Stimulated activated CD4-positive, alpha-beta T cell treated with anti-CD3 and anti-CD28 coated beads, Interleukin-15, amount 100 ng/mL, for 48 hours (primary cell): ENCODE measurements at regions not wholly inside any gene's neighbourhood (a gene's known extent, or its start where the extent isn't known, plus 50 kb on each side); places are given as distances from the start of the nearest gene placed in this dataset.
"Not testable (repeated sequence)": the region's sequence is repeated elsewhere in the genome, so short reads cannot be mapped to it uniquely, and the experiment has no call there.

ENCODE experiments used
- DNase-seq, 2 donors: peaks; one replicate each; pipeline ENCODE4 v3.0.0-alpha.2; 2020; ENCODE audit warnings: low read depth in 2 of 2

DNA sequence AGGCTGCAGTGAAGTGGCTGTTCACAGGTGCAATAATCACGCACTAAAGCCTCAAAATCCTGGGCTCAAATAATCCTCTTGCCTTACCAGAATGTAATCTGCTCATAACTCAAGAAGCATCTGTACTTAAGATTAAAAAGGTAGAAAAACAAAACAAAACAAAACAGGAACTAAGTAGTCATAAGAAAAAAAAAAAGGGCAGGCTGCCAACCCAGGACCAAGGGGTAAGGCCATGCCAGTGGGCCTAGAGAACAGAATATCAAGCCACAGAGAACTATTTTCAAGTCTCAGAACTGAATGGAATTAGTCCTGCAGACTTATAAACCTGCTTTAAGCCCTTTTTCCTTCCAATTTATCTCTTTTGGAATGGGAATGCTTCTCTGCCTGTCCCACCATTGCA lies 64.8 kb upstream of the TBC1D3K start:
- DNase-seq, result no peak

GRCh38 chr17:37858391-37858790 lies 65.8 kb upstream of the TBC1D3K start:
- DNase-seq, result not testable (repeated sequence)

DNA sequence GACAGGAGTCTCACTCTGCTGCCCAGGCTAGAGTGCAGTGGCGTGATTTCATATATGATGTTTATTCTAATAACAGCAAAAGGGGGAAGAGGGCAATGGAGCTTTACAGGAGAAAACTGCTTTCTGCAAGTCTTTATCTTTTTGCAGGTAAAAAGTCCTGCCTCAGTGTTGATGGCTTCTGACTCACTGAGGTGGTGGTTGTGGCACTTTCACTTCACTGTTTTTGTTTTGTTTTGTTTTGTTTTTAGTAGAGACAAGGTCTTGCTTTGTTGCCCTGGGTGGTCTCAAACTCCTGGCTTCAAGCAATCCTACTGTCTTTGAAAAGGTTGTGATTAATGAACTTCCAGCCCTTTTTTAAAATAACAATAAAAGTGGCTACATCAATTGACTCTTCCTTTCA lies 68.0 kb upstream of the TBC1D3K start:
- no peak for DNase-seq

GRCh38 chr17:37849617-37849972 lies 74.6 kb upstream of the TBC1D3K start:
- no peak for DNase-seq

DNA sequence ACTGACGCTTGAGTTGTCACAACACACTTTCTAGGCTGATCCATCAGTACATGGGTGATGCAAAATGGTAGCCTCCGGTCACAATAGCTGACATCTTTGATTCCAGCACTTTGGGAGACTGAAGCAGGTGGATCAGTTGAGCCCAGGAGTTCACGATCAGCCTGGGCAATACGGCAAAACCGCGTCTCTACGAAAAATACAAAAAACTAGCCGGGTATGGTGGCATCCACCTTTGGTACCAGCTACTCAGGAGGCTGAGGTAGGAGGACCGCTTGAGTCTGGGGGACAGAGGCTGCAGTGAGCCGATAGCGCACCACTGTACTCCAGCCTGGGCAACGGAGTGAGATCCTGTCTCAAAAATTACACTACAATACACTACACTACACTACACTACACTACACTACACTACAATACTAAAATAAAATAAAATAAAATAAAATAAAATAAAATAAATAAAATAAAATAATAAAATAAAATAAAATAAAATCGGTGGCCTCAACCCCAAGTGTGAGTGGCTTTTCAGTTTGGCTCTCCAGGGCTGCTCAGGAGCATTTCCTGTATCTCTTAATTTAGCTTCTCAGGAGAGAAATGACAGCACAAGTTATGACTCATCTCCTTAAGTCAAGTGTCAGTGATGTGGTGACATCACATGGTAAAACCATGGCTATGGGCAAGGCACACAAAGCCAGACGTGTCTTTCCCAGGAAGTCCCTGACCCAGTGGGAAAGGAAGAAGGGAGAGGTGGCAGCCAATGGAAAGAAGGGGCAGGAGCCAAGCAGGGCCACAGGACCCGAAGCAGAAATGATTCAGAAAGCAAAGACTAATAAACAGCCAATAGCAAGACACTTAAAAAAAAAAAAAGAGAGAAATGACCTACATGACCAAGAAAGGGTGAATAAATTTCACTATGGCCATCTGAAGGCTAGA lies 75.3 kb upstream of the TBC1D3K start:
- peak in 1 of 2 donors; percentile 4 for DNase-seq

DNA sequence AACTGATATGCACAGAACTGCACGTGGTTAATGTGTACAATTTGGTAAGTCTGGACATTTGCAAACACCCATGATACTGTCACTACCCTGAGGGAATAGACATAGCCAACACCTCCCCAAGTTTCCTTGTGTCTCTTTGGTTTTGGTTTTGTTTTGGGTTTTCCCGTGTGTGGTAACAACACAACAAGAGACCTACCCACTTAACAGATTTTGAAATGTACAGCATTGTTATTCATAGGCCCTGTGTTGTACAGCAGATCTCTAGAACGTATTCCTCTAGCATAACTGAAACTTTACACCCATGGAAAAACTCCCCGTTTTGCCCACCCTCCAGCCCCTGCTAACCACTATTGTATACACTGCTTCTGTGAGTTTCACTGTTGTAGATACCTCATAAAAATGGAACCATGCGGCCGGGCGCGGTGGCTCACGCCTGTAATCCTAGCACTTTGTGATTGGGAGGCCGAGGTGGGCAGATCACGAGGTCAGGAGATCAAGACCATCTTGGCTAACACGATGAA lies 76.3 kb upstream of the TBC1D3K start:
- no peak for DNase-seq

GRCh38 chr17:37847102-37847501 lies 77.1 kb upstream of the TBC1D3K start:
- DNase-seq, result no peak

DNA sequence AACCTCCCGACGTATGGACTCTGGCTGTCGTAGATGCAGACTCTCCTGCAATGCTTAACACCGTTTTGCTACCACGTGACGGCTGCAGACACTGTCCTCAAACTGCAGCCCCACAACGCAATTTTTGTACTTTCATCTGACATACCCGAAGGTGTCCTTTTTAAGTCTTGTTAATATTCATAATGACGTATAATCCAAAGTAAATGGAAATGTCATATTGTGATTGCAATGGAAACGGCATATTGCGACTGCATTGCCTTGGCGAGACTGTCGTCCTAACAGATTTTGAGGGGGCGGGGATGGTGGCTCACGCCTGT lies 79.3 kb upstream of the TBC1D3K start:
- DNase-seq, result no peak

- DNase-seq, result peak; percentile 33 to 46
Observed at GRCh38 chr17:37844158-37844976, 79.8 kb upstream of the TBC1D3K start.

DNA sequence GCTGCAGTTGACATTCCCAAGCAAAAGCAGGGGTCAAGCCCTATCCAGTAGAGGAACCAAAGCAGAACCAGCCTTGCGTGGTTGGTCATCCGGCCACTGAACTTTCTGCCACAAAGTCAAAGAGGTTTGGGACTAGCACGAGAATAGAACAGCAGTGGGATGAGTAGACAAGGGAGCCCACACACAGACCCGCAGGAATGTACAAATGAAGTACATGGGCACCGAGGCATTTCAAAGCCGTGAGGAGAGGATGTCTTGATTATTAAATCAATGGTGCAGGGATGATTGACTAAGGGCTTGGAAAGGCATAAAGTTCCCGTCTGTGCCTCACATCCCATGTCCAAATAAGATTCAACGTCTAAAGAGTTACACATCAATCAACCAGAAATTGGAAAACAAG lies 81.8 kb upstream of the TBC1D3K start:
- no peak for DNase-seq

- no peak for DNase-seq
Observed at GRCh38 chr17:37841232-37841631, 83.0 kb upstream of the TBC1D3K start.

GRCh38 chr17:37840576-37840975 lies 83.6 kb upstream of the TBC1D3K start:
- no peak for DNase-seq

DNA sequence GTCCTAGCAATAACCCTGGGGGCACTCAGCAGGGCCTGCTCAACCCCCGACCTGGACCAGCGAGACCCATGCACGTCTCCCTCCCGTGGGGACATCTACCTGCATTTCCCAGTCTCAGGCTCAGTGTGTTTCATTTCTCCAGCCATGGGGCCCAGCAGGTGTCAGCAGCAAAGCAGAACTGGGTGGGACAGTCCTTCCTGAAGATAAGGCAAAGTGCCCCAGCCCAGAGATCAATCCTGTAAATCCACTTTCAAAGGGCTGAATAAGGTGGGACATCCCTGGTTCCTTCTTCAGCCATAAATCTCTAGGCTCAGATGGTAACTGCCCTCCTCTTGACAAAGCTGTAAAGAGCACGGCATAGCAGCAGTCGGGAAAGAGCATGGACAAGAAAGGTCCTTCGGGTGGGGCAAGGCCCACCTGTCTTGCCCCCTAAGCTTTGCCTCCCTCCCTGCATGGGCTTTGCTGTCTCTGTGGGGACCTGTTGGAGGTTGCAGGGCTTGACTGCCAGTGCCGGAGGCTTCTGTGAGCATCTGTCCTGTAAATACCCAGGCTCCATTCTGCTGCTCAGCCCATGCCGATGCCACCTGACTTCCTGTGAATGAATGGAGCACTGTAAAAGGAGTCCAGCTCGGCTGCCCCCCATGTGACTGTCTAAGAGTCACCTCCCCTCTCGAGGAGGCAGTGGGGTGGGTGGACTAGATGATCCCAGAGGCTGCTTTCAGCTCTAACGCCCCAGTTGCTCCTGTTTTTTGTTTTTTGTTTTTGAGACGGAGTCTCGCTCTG lies 84.8 kb upstream of the TBC1D3K start:
- no peak for DNase-seq

DNA sequence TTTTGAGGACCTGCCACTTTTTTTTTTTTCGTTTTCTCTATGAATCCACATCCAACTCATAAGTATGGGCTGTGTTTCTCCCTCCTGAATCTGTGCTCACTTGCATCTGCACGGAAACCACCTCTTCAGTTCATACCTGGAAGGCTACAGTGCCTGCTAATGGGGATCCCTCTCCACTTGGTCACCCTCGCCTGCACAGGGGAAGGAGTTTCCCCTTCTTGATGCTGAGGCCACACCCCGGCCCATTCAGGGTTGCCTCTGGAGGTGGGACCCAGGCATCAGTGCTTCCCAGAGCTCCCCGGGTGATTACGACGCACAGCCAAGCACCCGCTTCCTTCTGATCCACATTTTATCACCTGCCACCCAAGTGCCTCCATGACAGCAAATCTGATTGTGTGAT lies 85.9 kb upstream of the TBC1D3K start:
- no peak for DNase-seq

DNA sequence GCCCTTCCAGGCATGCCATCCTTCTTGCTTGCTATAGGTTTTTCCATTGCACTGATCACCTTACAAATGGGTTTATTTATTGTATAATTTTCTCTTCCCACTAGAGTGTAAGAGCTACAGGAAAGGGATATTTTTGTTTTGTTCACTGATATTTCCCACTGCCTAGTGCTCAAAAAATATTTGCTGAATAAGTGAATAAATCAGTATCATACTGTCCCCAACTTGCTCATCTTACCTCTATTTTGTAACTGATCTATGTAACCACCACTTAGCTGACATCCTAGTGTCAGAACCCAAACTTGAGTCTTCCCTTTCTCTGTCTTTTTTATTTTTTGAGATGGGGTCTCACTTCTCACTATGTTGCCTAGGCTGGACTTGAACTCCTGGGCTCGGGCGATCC lies 87.6 kb upstream of the TBC1D3K start:
- no peak for DNase-seq

- DNase-seq, result no peak
Observed at GRCh38 chr17:37834168-37834567, 89.3 kb upstream of the HNF1B start.

GRCh38 chr17:37833237-37833859 lies 88.5 kb upstream of the HNF1B start:
- peak in 1 of 2 donors; percentile 16 for DNase-seq

- no peak for DNase-seq
Observed at GRCh38 chr17:37831986-37832385, 87.1 kb upstream of the HNF1B start.

DNA sequence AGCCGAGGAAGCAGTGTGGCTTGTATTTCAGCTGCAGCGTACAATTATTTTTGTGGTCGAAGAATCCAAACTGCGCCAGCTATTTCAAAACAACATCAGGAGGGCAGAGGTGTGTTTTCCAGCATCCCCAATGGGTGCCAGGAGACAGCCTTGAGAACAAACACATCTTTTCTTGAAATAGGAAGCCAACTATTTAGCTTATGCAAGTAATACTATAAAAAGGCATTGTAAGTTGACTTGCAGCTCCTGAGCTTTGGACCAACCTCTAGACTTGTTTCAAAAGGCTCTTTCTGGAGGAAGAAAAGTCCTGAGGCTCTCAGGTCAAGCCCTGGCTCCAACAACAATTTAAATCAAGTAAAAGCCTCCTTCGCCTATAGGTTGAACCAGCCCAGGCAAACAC lies 86.6 kb upstream of the HNF1B start:
- DNase-seq, result no peak

DNA sequence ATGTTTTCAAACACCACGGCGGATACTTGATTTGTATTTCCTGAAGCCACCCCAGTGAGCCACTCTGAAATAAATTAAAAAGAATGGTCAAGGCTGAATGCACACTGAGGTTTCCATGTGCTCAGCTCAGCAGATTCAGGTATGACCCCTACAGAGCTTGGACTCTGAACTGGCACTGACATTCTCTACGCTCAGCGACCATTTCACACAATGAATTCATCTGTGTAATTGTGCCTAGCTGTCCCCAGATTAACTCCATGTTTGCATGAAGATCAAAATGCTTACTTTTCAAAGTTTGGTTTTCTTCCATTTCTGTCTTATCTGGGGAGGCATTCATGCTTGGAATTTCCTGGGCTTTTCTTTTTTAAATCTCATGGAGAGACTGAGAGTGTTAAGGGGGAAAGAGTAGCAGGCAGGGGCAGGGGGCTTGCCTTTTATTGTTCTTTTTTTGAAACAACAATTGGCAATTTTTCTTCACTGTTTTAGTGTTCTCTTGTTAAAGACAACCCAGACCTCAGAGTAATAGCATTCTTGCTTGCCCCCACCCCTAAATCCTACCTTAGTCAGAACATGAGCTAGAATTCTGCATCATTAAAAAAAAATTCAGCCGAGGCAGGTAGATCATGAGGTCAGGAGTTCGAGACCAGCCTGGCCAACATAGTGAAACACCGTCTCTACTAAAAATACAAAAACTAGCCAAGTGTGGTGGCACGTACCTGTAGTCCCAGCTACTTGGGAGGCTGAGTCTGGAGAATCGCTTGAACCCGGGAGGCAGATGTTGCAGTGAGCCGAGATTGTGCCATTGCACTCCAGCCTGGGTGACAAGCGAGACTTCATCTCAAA lies 85.5 kb upstream of the HNF1B start:
- DNase-seq, result no peak
